Endothelial cell of umbilical vein (primary cell): ENCODE measurements at regions not wholly inside any gene's neighbourhood (a gene's known extent, or its start where the extent isn't known, plus 50 kb on each side); places are given as distances from the start of the nearest gene placed in this dataset.

ENCODE experiments used
- CTCF ChIP-seq, 2 donors: IDR thresholded peaks; 1 replicate in 1 of 2; 2 replicates in 1 of 2; pipeline ENCODE4 v1.5.1; 2011; ENCODE audit warnings: low read length in 2 of 2, mild to moderate bottlenecking in 2 of 2, moderate library complexity in 2 of 2, control low read depth in 1 of 2, inconsistent platforms in 1 of 2, low read depth in 1 of 2; ENCODE audit not compliant: insufficient read depth in 1 of 2; ENCODE audit errors: extremely low read depth in 1 of 2
- EZH2 ChIP-seq: IDR thresholded peaks from 2 replicates; pipeline ENCODE4 v1.6.1; 2012; ENCODE audit warnings: borderline replicate concordance, low read depth, mild to moderate bottlenecking, moderate library complexity, low read length, inconsistent platforms; ENCODE audit not compliant: severe bottlenecking
- FOS ChIP-seq: IDR thresholded peaks from 2 replicates; pipeline ENCODE4 v1.6.1; 2011; ENCODE audit warnings: mild to moderate bottlenecking, low read length, moderate library complexity, borderline replicate concordance; ENCODE audit not compliant: insufficient read depth
- POLR2A ChIP-seq: IDR thresholded peaks from 2 replicates; pipeline ENCODE4 v1.6.1; 2012; ENCODE audit warnings: low read depth, mild to moderate bottlenecking, control low read depth, low read length
- POLR2AphosphoS5 ChIP-seq: IDR thresholded peaks from 2 replicates; pipeline ENCODE4 v1.6.1; 2012; ENCODE audit warnings: low read depth, mild to moderate bottlenecking, control low read depth, low read length, moderate library complexity; ENCODE audit not compliant: insufficient read depth
- TF ChIP-seq, protein P1 (sequence below): IDR thresholded peaks from 2 replicates; pipeline ENCODE4 v1.6.1; 2011; ENCODE audit not compliant: insufficient read depth, insufficient read length

- no peak for TF ChIP-seq EZH2
- TF ChIP-seq FOS, result no peak
- no peak for TF ChIP-seq CTCF (IDR thresholded peaks at IDR 0.05; ENCODE audit: extremely low read depth in 1 of 2, insufficient read depth in 1 of 2, low read depth in 1 of 2, low read length in 2 of 2)
- no peak for TF ChIP-seq POLR2AphosphoS5
- TF ChIP-seq, protein P1, sequence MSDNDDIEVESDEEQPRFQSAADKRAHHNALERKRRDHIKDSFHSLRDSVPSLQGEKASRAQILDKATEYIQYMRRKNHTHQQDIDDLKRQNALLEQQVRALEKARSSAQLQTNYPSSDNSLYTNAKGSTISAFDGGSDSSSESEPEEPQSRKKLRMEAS, result no peak
- TF ChIP-seq POLR2A, result no peak
Measured at GRCh38 chr18:67665266-67665665, 148.7 kb upstream of the DSEL start.
